ENCODE measurements at regions not wholly inside any gene's neighbourhood (a gene's known extent, or its start where the extent isn't known, plus 50 kb on each side); places are given as distances from the start of the nearest gene placed in this dataset.
"Not testable (repeated sequence)": the region's sequence is repeated elsewhere in the genome, so short reads cannot be mapped to it uniquely, and the experiment has no call there.

DNA sequence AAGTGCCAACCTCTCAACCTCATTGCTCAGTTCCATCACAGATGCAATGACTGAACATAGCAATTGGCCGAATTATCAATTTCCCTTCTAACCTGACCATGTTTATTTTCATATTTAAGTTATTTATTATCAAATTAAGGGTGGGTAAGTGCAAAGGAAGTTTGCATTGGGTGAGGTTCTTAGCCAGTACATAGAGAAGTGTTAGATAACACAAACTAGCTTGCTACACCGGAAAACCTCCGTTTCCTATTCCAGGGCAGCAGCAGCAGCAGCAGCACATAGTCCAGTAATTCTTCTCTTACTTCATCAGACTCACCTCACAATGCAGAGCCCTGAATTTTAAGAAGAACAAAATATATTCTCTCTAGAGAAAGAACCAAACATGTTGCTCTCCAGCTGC, 200.5 kb upstream of the OR4E1 start:
- DNase-seq: no peak

DNA sequence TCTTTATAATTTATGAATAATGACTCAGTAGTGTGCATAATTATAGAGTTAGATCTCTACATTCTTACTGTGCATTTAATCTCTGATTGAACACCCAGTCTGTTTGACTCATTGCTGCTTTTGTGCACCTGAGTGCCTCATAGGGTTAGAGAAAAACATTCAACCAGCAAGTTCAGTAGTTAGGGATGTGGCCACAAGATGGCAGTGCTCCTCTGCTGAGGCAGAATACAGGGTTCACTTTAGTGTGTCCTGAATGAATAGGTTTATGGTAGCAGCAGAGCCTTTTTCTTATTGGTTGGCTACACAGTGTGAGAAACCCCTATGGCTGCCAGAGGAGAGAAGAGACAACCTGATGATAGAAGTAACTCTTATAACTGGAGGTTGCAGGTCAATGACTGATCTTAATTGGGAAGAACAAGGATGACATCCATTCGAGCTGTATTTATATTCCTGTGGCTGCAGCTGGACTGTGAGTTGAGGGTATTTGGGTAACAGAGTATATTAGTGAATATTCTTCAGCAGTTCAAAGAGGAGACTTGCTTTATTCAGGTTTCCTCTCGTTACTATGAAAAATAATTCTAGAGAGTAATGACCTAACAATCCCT, 194.9 kb upstream of the OR4E1 start:
- peak; percentile 3 for DNase-seq

DNA sequence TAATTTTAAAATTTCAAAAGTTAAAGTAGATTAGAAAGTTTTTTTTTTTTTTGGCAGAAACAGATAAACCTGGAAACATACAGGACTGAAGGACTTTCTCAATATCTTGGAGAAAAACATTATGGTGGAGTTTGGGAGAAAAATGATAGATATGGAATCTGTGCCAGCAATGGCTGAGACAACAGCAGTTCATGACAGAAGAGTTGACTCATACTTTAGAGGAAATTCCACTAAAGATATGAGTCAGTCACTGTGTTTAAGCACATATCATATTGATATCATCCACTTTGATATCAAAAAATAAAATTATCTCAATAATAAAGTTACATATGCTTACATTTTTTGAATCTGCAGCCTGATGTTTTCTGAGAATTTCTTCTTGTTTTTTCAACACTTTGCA, 193.9 kb upstream of the OR4E1 start:
- DNase-seq: no peak

DNA sequence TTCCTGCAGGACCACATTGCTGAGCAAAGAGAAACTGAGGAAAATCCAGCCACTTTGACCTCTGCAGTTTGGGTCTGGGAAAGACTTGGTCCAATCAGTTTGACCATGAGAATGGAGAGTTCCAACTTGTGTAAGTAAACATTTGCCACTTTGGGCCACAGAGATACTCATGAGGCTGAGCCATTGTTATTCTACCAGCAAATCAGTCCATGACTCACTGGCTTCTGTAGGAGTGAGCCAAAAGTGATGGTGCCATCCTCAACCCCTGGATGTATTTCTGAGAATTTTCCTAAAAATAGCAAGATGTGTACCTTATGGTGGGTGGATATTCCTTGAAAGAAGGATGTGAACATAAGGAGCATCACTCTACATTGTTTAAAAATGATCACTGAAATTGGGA, 192.9 kb upstream of the OR4E1 start:
- no peak for DNase-seq

DNA sequence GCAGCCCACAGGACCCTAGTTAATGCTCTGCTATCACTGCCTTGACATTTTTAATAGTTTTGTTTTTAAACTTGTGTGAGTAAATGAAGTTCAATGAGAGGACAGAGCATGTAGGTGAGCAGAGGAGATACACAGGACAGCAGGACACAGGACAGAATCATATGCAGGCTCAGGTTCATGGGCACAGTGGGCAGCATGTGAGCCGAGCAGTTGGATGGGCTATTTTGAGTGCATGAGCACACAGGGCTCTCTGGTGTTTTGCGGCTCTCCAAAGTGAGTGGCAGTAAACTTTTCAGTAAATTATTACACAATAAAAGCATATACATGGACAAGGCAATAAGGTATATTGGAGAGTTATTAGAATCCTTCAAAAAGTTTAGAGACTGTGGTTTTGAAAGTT, 189.7 kb upstream of the OR4E1 start:
- DNase-seq: no peak

DNA sequence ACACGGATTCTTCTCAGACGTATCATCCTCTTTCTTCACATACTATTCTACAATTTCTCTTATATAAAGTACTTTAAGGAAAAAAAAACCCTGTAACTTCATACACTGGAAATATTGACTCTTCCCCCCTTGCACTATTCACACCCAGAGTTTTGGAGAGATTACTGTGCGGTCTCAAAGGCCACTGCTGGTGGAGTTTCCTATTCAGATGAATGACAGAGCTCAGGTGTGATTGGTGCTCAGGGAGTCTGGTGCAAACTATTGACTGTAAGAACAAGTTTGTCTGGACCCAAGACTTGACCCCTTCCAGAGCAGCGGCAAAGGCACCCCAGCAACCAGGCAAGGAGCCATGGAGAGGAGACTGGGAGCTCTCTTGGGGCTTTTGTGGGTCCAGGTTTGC, 187.5 kb upstream of the OR4E1 start:
- no peak for DNase-seq

DNA sequence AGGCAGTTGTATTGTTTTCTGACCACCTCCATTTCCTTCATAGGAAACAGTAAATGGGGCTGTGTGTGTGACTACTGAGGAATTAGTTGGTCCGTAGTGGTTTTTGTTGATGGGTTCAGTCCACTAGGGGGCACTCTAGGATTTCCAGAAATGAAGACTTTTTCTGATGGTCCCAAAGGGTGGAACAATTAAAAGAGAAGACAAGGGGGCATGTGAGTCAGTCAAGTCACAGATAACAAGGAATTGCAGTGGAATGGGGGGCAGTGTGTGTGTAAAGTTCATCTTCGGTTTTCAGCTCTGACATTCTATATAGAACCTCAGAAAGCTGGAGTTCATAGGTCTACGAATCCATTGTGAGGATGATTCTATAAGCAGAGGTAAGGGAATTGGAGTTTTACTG, 186.6 kb upstream of the OR4E1 start:
- DNase-seq: no peak

DNA sequence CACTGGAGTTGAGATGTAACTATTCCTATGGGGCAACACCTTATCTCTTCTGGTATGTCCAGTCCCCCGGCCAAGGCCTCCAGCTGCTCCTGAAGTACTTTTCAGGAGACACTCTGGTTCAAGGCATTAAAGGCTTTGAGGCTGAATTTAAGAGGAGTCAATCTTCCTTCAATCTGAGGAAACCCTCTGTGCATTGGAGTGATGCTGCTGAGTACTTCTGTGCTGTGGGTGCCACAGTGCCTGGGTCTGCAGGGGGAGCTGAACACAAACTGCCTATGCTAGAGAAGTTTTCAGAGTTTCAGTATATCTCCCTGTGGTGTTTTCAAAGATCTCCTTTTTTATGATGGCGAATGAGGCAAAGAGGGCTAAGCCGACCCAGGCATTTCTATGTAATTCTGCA, 179.2 kb upstream of the OR4E1 start:
- no peak for DNase-seq

DNA sequence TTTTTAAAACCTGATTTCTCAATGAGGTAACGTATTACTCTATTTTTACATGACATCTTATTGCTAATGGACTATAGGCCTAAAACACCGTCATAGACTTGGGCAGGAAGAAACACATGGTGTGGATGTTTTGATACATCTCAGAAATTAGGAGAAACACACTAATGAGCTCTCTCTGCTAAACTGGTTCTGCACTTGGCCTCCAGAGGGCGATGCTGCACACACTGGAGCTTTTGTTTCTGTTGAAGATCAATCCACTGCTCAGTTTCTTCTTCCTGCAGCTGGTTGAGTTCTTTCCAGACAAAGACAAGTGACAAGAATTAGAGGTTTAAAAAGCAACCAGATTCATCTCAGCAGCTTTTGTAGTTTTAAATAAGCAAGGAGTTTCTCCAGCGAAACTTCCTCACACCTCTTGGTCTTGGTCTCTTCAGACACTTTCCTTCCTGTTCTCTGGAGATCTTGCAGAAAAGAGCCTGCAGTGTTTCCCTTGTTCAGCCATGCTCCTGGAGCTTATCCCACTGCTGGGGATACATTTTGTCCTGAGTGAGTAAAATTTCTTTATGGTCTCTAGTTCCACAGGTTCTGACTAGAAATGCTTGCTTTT, 178.5 kb upstream of the OR4E1 start:
- DNase-seq: no peak

DNA sequence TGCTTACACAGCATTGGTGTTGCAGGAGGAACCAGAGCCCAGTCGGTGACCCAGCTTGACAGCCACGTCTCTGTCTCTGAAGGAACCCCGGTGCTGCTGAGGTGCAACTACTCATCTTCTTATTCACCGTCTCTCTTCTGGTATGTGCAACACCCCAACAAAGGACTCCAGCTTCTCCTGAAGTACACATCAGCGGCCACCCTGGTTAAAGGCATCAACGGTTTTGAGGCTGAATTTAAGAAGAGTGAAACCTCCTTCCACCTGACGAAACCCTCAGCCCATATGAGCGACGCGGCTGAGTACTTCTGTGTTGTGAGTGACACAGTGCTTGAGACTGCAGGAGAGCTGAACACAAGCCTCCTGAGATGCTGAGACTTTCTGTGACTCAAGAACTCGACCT, 173.3 kb upstream of the OR4E1 start:
- not testable (repeated sequence) for DNase-seq

DNA sequence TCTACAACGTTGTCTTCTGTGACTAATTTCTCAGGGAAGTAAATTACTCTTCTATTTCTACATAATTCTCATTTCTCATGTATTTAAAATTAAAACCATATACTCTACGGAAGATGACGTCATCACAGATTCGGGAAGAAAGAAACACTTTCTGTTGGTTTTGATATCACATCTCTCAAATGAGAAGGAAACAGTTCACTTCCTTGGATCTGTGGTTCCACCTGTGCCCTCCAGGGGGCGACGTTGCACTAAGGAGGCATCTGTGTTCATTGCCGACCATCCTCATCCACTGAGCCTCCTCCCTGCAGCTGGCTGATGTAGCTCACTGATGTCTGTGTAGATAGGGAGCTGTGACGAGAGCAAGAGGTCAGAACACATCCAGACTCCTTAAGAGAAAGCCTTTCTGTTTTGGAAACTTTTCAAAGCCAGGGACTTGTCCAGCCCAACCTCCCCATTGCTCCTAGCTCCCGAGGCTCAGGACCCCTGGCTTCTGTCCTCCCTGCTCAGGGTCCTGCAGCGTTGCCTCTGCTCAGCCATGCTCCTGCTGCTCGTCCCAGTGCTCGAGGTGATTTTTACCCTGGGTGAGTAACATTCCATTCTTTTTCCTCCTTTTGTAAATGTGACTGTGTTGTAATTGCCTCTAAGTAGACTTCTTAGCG, 172.7 kb upstream of the OR4E1 start:
- DNase-seq: no peak

DNA sequence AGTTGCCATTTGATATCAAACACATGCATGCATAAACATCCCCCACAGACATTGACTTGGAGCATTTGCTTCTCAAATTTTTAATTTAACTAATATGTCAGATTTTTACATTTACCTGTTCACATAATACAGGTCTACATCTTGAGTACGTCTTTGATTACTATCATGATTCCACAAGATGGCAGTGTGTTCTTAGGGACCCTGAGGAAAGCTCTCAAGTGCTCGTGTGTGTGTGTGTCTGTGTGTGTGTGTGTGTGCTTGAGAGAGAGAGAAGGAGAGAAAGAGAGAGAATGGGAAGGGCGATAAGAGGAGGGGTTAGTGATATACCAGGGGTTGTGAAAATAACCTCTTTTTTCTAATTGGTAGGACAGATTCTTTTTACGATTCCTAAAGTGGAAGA, 167.1 kb upstream of the OR4E1 start:
- no peak for DNase-seq

DNA sequence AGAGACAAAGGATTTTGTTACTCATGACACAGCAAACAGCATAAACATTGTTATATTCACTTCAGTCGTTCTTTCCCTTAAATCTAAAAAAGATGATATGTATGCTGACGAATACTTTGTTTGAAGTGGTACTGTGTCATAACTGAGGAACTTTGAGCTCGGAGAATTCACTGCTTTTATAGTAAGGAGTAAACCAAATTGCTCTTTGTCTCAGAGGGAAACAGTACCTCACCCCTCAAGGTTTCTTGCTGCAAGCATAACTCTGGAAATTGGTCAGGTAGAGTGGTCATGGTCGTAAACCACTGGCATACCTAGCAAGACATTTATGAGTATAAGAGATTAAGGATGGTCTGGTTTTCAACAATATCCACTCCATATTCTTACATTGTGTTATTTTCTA, 160.2 kb upstream of the OR4E1 start:
- DNase-seq: no peak

DNA sequence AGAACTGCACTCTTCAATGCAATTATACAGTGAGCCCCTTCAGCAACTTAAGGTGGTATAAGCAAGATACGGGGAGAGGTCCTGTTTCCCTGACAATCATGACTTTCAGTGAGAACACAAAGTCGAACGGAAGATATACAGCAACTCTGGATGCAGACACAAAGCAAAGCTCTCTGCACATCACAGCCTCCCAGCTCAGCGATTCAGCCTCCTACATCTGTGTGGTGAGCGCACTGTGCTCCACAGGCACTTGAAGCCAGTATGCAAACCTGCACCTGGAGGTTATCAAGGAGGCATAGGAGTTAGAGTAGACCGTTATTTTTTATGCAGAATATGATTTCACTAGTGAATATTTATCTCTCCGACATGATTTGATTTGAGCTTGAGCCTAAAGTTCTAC, 152.2 kb upstream of the OR4E1 start:
- DNase-seq: no peak

DNA sequence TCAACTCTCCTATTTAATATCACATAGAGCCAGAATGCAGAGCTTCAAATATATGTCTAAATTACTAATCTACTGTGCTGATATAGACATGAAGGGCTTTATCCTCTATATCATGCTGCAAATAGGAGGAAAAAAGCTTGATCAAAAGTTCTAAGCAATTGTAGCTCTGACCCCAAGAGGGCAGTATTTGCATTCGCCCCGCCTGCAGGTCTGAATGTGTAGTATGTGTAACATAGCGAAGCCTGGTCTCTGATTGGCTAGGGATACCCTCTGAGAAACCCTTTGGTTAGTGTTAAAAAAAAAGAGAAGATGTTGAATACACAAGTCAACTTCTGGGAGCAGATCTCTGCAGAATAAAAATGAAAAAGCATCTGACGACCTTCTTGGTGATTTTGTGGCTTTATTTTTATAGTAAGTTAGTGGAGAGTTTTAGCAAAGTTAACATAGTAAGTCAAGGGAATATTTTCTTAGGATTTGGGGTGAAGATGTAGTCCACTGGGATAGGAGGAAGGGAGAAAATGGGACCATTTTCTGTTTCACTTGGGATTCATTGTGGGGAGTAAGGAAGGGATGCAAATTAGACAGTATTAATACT, 151.6 kb upstream of the OR4E1 start:
- no peak for DNase-seq

DNA sequence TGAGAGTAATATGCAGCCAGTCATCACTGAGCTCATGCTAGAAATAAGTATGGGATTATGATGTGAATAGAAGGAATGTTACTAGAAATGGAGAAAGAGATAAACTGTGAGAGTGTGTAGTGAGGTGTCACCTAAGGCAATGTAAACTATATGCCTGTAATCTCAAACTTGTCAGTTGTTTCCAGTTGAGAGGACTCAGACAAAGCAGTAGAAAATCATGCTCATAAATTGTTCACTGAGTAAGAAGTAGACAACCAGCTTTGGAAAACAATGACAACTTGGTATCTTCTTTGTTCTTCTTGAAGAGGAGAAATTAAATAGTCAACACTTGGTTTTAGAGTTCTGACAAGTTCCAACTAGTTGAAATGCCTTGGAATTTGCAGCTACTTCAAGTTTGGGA, 148.5 kb upstream of the OR4E1 start:
- DNase-seq: no peak

DNA sequence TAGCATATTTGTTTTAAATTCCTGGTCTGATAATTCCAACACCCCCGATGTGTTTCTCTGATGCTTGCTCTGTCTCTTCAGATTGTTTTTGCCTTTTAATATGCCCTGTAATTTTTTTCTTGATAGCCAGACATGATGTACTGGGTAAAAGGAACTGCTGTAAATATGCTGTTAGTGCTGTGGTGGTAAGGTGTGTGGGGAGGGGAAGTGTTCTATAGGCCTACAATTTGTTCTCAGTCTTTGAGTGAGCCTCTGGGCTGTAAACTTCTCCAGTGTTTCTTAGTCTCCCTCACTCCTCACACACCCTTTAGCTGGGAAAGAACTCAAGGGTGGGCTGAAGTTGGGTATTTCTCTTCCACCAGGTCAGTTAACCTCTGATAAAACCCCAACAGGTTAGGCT, 147.0 kb upstream of the OR4E1 start:
- no peak for DNase-seq

DNA sequence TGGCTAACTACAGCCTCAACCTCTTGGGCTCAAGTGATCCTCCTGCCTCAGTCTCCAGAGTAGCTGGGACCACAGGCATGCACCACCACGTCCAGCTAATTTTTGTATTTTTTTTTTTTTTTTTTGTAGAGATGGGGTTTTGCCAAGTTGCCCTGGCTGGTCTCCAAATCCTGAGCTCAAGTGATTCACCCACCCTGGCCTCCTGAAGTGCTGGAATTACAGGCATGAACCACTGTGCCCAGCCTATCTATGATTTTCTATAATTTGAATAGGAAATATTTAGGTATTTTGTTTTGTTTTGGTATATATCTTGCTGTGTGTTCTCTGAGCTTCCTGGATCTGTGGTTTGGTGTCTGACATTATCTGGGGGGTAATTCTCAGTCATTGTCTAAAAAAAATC, 146.3 kb upstream of the OR4E1 start:
- not testable (repeated sequence) for DNase-seq

DNA sequence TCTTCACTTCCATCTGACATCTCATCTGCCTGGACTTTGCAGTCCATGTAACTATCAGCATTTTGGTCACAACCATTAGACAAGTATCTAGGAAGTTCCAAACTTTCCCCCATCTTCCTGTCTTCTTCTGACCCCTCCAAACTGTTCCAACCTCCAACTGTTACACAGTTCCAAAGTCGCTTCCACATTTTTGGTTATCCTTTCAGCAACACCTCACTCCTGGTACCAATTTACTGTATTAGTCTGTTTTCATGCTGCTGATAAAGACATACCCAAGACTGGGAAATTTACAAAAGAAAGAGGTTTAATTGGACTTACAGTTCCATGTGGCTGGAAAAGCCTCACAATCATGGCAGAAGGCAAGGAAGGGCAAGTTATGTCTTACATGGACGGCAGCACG, 143.4 kb upstream of the OR4E1 start:
- not testable (repeated sequence) for DNase-seq

DNA sequence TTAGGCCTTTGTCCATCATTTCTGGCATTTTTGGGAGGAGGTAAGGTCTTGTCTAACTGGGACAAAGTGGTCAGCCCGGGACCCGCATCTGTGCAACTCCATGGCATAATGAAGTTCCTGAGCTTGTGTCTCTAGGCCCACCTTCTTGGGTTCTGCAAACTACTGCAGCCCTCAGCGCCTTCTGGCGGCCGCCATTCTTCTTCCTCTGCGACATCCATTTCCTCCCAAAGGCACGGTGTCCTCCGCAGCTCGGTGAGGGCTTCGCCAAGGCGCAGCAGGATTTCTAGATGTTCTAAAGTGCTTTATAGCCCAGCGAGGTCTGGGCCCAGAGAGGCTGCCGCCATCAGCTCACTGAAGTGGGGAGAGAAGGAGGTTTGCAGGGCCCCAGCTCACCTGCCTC, 134.4 kb upstream of the OR4E1 start:
- no peak for DNase-seq

DNA sequence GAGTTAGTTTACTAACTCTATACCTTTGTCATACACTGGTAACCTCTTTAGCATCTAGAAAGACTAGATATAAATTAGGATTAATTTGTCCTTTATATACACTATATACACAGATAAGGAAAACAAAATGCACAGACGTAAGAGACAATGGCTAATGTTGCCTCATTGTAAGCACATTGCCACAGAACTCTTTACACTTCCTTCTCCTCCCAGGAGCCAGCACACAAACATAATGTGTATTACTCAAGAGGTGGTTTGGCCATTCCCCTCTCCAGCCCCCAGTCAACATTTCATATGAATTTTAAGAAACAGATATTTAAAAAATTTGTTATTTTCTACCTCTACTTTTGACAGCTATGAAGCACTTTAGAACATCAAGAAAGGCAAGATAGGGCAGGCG, 131.4 kb upstream of the OR4E1 start:
- no peak for DNase-seq

DNA sequence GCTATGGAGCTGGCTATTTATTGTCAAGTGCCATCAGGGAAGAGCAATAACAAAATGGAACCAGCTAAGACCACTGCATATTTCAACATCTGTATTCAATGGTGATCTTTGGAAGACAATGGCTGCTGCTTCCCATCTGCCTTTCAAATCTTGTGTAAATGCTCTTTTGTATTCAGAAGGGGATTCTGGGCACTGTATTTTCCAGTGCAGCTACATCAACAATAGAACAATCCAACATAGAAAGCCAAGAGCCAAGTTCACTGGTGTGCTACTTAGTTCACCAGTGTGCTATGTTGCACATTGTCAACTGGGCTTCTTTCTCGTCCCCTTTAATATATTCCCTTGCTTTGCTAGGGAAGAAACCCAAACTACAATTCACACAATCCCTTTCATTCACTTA, 128.8 kb upstream of the OR4E1 start:
- no peak for DNase-seq

DNA sequence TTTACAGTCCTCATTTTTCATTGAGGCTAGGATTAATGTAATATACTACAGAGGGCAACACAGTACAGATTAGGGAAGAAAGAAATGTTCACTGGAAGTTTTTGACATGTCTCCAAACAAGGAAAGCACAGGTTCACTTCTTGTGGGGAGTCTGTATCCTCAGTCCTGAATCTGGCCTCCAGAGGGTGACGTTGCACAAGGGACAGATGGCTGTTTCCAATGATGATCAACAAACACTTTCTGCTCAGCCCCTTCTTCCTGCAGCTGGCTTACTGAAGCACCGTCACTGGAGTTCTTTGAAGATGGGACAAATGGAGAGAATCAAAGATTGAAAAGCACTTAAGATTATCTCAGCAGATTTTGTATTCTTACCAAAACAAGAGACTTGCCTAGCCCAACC, 123.3 kb upstream of the OR4E1 start:
- no peak for DNase-seq

DNA sequence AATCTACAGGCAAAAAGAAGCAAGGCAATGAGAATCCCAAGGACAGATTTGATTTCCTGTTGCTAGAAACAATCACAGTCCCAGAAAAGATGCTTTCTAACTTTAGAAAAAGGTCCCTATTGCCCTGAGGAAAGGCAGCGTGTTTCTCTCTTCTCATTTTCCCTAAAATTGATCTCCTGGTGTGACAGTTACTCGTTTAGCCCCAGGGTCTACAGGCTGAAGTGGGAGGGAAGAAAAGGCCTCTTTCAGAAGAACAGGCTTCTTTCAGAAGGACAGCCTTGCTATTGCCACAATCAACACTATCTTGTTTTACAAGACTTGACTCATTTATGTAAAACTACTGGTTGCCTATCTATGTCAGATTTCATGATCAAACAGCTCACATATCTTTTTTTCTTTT, 121.8 kb upstream of the OR4E1 start:
- no peak for DNase-seq

DNA sequence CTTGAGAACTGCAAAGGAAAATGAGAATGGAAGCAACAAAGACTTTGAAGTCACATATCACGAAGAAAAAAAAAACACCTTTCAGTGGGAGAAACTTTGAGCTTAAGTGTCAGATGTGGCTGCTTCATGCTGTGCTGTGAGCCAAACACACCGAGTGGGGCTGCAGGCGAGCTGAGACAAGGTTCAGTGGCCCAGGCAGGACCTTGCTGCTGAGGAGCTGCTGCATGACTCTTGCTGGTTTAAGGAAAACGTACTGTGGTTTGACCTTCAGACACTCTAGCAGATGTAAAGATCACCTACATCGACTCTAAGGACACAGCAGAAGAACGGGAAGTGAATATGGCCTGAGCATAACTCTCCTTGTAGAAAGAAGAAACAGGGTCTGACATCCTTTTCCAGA, 118.1 kb upstream of the OR4E1 start:
- no peak for DNase-seq

Data from NCI-H446 treated with DMSO at 0.1 percent for 48 hours (cell line).